ENCODE measurements at regions not wholly inside any gene's neighbourhood (a gene's known extent, or its start where the extent isn't known, plus 50 kb on each side); places are given as distances from the start of the nearest gene placed in this dataset.

GRCh38 chr16:76125871-76126270 lies 151.3 kb upstream of the CNTNAP4 start:
- intact Hi-C loops (cut with micrococcal nuclease; ENCODE audit: unreplicated experiment) (no loop called here), in situ Hi-C loops (cut with HindIII; ENCODE audit: extremely low pct_ligation_motif_present, low pct_unique_long_range_greater_than_20kb) (no loop called here)
- no peak for DNase-seq (ENCODE audit: low spot score)
- BruUV-seq (replicated peaks) = no TSS peak
- no peak overlapping the region for H3K4me2 ChIP-seq (ENCODE audit: low read depth, low read length)
- no peaks in the 10 kb centered on the region for H3K9me3 ChIP-seq (ENCODE audit: low read length)
- ChIA-PET CTCF (ENCODE audit: low intra/inter-chr PET ratio, low total read pairs) (no interaction called here), POLR2A (no interaction called here)
- TF ChIP-seq KAT8 (CRISPR knock-in tag; IDR thresholded peaks at IDR 0.05) = no peak
- TF ChIP-seq ZNF296 (CRISPR knock-in tag; conservative IDR thresholded peaks at IDR 0.05) = no peak
- TF ChIP-seq ZNF572 (CRISPR knock-in tag; IDR thresholded peaks at IDR 0.05) = no peak
- TF ChIP-seq CERS6 (CRISPR knock-in tag; IDR thresholded peaks at IDR 0.05) = no peak
- no peak for TF ChIP-seq FOXK1 (CRISPR knock-in tag; IDR thresholded peaks at IDR 0.05; ENCODE audit: borderline replicate concordance, low read depth)
- no peak for TF ChIP-seq ARNTL (CRISPR knock-in tag; IDR thresholded peaks at IDR 0.05)
- no peak for TF ChIP-seq CEBPG (CRISPR knock-in tag; IDR thresholded peaks at IDR 0.05)
- TF ChIP-seq ZBTB10 (CRISPR knock-in tag; IDR thresholded peaks at IDR 0.05; ENCODE audit: borderline replicate concordance) = no peak
- no peak for TF ChIP-seq ZNF672 (CRISPR knock-in tag; IDR thresholded peaks at IDR 0.05)
- TF ChIP-seq PBX2 (CRISPR knock-in tag; IDR thresholded peaks at IDR 0.05) = no peak
- no peak for TF ChIP-seq ZNF512 (CRISPR knock-in tag; IDR thresholded peaks at IDR 0.05)
- TF ChIP-seq ZFX (CRISPR knock-in tag; IDR thresholded peaks at IDR 0.05; ENCODE audit: low read depth) = no peak
- TF ChIP-seq ZKSCAN8 (CRISPR knock-in tag; IDR thresholded peaks at IDR 0.05; ENCODE audit: borderline replicate concordance) = no peak
- no peak for TF ChIP-seq YEATS2 (CRISPR knock-in tag; IDR thresholded peaks at IDR 0.05; ENCODE audit: borderline replicate concordance)
- no peak for TF ChIP-seq ZBTB25 (CRISPR knock-in tag; IDR thresholded peaks at IDR 0.05)
- no peak for TF ChIP-seq SP1 (IDR thresholded peaks at IDR 0.05)
- no peak for TF ChIP-seq SP1 (CRISPR knock-in tag; IDR thresholded peaks at IDR 0.05)
- TF ChIP-seq GLMP (CRISPR knock-in tag; IDR thresholded peaks at IDR 0.05; ENCODE audit: borderline replicate concordance) = no peak
- TF ChIP-seq ARID2 (CRISPR knock-in tag; IDR thresholded peaks at IDR 0.05; ENCODE audit: borderline replicate concordance) = no peak
- no peak overlapping the region for H3K4me3 ChIP-seq (replicated peaks in 1 of 3; ENCODE audit: insufficient read depth in 1 of 3, low read depth in 2 of 3, low read length in 3 of 3)
- no peak overlapping the region for H3K9ac ChIP-seq (ENCODE audit: insufficient read depth, low read depth, low read length)
- H3K79me2 ChIP-seq (ENCODE audit: insufficient read depth, low read length) = no peaks in the 10 kb centered on the region
- no peaks in the 10 kb centered on the region for H3K27me3 ChIP-seq (ENCODE audit: control insufficient read depth in 1 of 2, insufficient read depth in 2 of 2, low read length in 2 of 2)
- no peak for ATAC-seq
- H4K20me1 ChIP-seq (ENCODE audit: insufficient read depth, low read length) = no peaks in the 10 kb centered on the region
- no peak overlapping the region for H3K27ac ChIP-seq (ENCODE audit: extremely low read length, insufficient read depth, low read length)
- no peak overlapping the region for H2AFZ ChIP-seq (ENCODE audit: low read length)
- no peaks in the 10 kb centered on the region for H3K4me1 ChIP-seq (ENCODE audit: insufficient read depth, low read length)
- H3K36me3 ChIP-seq (replicated peaks in 1 of 2; ENCODE audit: control insufficient read depth in 1 of 2, insufficient read depth in 2 of 2, low read length in 2 of 2) = no peaks in the 10 kb centered on the region
- no peak for FAIRE-seq

All from HepG2 (cell line).